ENCODE measurements at regions not wholly inside any gene's neighbourhood (a gene's known extent, or its start where the extent isn't known, plus 50 kb on each side); places are given as distances from the start of the nearest gene placed in this dataset.

DNA sequence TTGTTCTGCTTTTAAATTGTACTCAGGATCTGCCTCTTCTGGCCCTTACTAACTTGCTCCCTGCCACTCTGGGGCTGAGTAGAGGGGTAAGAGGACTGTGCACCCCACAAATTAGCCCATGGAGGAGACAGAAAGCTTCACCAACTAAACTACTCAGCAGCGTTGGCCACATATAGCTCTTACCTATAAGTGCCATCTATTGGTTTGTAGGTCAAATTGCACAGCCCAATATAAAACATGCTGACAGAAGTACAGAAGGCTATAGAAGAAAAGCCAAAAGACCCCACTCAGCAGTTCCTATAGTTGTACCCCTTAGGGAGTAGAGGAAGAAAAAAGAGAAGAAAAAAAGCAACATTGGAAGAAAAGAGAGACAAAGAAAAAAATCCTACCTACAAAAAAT lies 341.2 kb upstream of the FMR1 start:
- H3K9me3 ChIP-seq (ENCODE audit: control insufficient read depth in 1 of 2, insufficient read depth in 1 of 2, low read depth in 1 of 2, low read length in 2 of 2) = no peaks in the 10 kb centered on the region
- no peaks in the 10 kb centered on the region for H3K27me3 ChIP-seq (ENCODE audit: insufficient read depth, low read length)
- no peaks in the 10 kb centered on the region for H3K9me2 ChIP-seq (ENCODE audit: insufficient read depth)
- no peaks in the 10 kb centered on the region for H3K36me3 ChIP-seq (ENCODE audit: control insufficient read depth in 1 of 2, insufficient read depth in 2 of 2, low read length in 2 of 2)
- no peak for ATAC-seq
- H3K27ac ChIP-seq (ENCODE audit: low read depth, low read length) = no peak overlapping the region
- no peaks in the 10 kb centered on the region for H3K79me2 ChIP-seq (ENCODE audit: insufficient read depth, low read length)
- H3K9ac ChIP-seq (ENCODE audit: low read length) = no peak overlapping the region
- ChIA-PET RAD21 (ENCODE audit: low non-redundant PET in 1 of 2, low total read pairs in 2 of 2, uncharacterized antibody in 2 of 2, unreplicated experiment in 2 of 2) (no interaction called here), POLR2A (no interaction called here), CTCF (no interaction called here)
- no TSS peak for BruUV-seq (replicated peaks)
- no peaks in the 10 kb centered on the region for H4K20me1 ChIP-seq (ENCODE audit: insufficient read depth)
- H3K4me3 ChIP-seq (replicated peaks in 1 of 2; ENCODE audit: low read depth in 1 of 2, low read length in 2 of 2) = no peak overlapping the region
- no peak for DNase-seq (ENCODE audit: low read depth, low spot score)
- intact Hi-C loops (cut with micrococcal nuclease) = no loop called here
- no peak for TF ChIP-seq ZFX (IDR thresholded peaks at IDR 0.05)
- TF ChIP-seq, protein P1, sequence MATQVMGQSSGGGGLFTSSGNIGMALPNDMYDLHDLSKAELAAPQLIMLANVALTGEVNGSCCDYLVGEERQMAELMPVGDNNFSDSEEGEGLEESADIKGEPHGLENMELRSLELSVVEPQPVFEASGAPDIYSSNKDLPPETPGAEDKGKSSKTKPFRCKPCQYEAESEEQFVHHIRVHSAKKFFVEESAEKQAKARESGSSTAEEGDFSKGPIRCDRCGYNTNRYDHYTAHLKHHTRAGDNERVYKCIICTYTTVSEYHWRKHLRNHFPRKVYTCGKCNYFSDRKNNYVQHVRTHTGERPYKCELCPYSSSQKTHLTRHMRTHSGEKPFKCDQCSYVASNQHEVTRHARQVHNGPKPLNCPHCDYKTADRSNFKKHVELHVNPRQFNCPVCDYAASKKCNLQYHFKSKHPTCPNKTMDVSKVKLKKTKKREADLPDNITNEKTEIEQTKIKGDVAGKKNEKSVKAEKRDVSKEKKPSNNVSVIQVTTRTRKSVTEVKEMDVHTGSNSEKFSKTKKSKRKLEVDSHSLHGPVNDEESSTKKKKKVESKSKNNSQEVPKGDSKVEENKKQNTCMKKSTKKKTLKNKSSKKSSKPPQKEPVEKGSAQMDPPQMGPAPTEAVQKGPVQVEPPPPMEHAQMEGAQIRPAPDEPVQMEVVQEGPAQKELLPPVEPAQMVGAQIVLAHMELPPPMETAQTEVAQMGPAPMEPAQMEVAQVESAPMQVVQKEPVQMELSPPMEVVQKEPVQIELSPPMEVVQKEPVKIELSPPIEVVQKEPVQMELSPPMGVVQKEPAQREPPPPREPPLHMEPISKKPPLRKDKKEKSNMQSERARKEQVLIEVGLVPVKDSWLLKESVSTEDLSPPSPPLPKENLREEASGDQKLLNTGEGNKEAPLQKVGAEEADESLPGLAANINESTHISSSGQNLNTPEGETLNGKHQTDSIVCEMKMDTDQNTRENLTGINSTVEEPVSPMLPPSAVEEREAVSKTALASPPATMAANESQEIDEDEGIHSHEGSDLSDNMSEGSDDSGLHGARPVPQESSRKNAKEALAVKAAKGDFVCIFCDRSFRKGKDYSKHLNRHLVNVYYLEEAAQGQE (IDR thresholded peaks at IDR 0.05; ENCODE audit: low read depth) = no peak
- no peak for TF ChIP-seq CBX3 (IDR thresholded peaks at IDR 0.05; ENCODE audit: low read depth)
- TF ChIP-seq EZH2 (IDR thresholded peaks at IDR 0.05) = no peak
- TF ChIP-seq EGR1 (IDR thresholded peaks at IDR 0.05; ENCODE audit: low read depth) = no peak
- TF ChIP-seq CTCF (IDR thresholded peaks at IDR 0.05 in 2 of 3, conservative IDR thresholded peaks at IDR 0.05 in 1 of 3; ENCODE audit: borderline replicate concordance in 1 of 3, insufficient read depth in 1 of 3, low read depth in 2 of 3, low read length in 2 of 3) = no peak
- TF ChIP-seq CEBPB (IDR thresholded peaks at IDR 0.05; ENCODE audit: low read depth) = no peak
- TF ChIP-seq EZH2phosphoT487 (IDR thresholded peaks at IDR 0.05; ENCODE audit: borderline replicate concordance) = no peak
- H3K4me2 ChIP-seq (ENCODE audit: low read length) = no peak overlapping the region
- H2AFZ ChIP-seq (ENCODE audit: low read depth, low read length, poor library complexity, severe bottlenecking) = no peak overlapping the region
- no peaks in the 10 kb centered on the region for H3K4me1 ChIP-seq (ENCODE audit: control insufficient read depth in 1 of 2, insufficient read depth in 2 of 2, low read length in 2 of 2)
